ENCODE measurements at regions not wholly inside any gene's neighbourhood (a gene's known extent, or its start where the extent isn't known, plus 50 kb on each side); places are given as distances from the start of the nearest gene placed in this dataset.

DNA sequence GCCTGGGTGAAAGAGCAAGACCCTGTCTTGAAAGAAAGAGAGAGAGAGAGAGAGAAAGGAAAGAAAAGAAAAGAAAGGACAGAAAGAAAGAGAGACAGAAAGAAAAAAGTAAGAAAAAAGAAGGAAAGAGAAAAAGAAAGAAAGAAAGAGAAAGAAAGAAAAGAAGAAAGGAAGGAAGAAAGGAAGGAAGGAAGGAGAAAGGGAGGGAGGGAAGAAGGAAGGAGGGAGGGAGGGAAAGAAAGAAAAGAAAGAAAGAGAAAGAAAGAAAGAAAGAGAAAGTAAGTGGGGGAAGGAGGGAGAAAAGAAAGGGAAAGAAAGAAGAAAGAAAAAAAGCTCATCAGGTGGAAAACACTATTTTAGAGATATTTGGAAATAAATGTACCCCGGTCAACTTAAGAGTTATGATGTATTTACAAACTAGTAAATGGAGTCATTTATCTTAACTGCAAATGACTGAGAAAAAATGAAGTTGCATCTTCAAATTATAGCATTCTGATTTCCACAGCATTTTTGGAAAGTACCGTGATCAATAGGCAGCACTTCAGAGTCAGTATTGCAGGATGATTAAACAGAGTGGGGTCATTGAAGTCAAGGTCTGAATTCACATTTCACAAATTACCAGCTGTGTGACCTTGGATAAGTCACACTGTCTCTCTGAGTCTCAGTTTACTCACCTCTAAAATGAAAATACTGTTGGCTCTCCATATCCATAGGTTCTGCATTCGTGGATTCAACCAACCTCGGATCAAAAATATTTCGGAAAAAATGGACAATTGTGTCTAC lies 64.1 kb upstream of the SMAD1 start:
- TF ChIP-seq, protein P1, sequence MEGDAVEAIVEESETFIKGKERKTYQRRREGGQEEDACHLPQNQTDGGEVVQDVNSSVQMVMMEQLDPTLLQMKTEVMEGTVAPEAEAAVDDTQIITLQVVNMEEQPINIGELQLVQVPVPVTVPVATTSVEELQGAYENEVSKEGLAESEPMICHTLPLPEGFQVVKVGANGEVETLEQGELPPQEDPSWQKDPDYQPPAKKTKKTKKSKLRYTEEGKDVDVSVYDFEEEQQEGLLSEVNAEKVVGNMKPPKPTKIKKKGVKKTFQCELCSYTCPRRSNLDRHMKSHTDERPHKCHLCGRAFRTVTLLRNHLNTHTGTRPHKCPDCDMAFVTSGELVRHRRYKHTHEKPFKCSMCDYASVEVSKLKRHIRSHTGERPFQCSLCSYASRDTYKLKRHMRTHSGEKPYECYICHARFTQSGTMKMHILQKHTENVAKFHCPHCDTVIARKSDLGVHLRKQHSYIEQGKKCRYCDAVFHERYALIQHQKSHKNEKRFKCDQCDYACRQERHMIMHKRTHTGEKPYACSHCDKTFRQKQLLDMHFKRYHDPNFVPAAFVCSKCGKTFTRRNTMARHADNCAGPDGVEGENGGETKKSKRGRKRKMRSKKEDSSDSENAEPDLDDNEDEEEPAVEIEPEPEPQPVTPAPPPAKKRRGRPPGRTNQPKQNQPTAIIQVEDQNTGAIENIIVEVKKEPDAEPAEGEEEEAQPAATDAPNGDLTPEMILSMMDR (IDR thresholded peaks at IDR 0.05), result no peak
- TF ChIP-seq POLR2A (IDR thresholded peaks at IDR 0.05), result no peak
